A549 (cell line): ENCODE measurements at regions not wholly inside any gene's neighbourhood (a gene's known extent, or its start where the extent isn't known, plus 50 kb on each side); places are given as distances from the start of the nearest gene placed in this dataset.

Source experiments
- CTCF ChIP-seq: fragments of >200 bp; sonication (Bioruptor Twin); formaldehyde crosslinking; IDR thresholded peaks from 3 replicates; pipeline ENCODE4 v1.5.1; 2016
- EP300 ChIP-seq, 2 experiments: fragments of >200 bp; sonication (Bioruptor Twin); formaldehyde crosslinking; IDR thresholded peaks; 2 replicates in 1 of 2; 3 replicates in 1 of 2; pipeline ENCODE4 v1.6.1; 2016 to 2017
- PHF8 ChIP-seq: fragments of 200-600 bp; sonication (generic); IDR thresholded peaks from 2 replicates; pipeline ENCODE4 v1.6.1; 2016; ENCODE audit warnings: low read depth, mild to moderate bottlenecking, antibody characterized with exemption, moderate library complexity, borderline replicate concordance
- POLR2A ChIP-seq: IDR thresholded peaks from 2 replicates; pipeline ENCODE4 v1.6.1; 2012; ENCODE audit warnings: mild to moderate bottlenecking, low read length
- POLR2AphosphoS2 ChIP-seq: conservative IDR thresholded peaks from 2 replicates; pipeline ENCODE4 v1.6.1; 2012; ENCODE audit warnings: low read length, improper control_type of control experiment, inconsistent platforms
- RCOR1 ChIP-seq: fragments of 150-350 bp; IDR thresholded peaks from 2 replicates; pipeline ENCODE4 v1.6.1; 2014; ENCODE audit warnings: antibody characterized with exemption, low read length, low read depth
- USF2 ChIP-seq: fragments of 450-650 bp; IDR thresholded peaks from 2 replicates; pipeline ENCODE4 v1.6.1; 2014; ENCODE audit warnings: antibody characterized with exemption

- no peak for TF ChIP-seq PHF8
- no peak for TF ChIP-seq POLR2A
- TF ChIP-seq CTCF = no peak
- TF ChIP-seq EP300 (IDR thresholded peaks at IDR 0.05) = no peak
- TF ChIP-seq USF2 = no peak
- TF ChIP-seq RCOR1 = no peak
- no peak for TF ChIP-seq POLR2AphosphoS2
Observed at GRCh38 chr20:52246366-52246765, 54.8 kb upstream of the ZFP64 start.
